Upper lobe of left lung (tissue), 4 donors: ENCODE measurements at regions not wholly inside any gene's neighbourhood (a gene's known extent, or its start where the extent isn't known, plus 50 kb on each side); places are given as distances from the start of the nearest gene placed in this dataset.

ENCODE experiments used
- POLR2A ChIP-seq, 4 donors: fragments of 450-650 bp; IDR thresholded peaks; one replicate each; pipeline ENCODE4 v1.5.1; 2016 to 2017; ENCODE audit warnings: antibody characterized with exemption in 4 of 4, mild to moderate bottlenecking in 2 of 4
- POLR2AphosphoS5 ChIP-seq, 2 donors: sonication (generic); formaldehyde crosslinking; IDR thresholded peaks; one replicate each; pipeline ENCODE4 v1.5.1; 2017; ENCODE audit warnings: antibody characterized with exemption in 2 of 2
- TF ChIP-seq, protein P1 (sequence below), 6 experiments: fragments of 450-650 bp in 4 of 6; fragments of 200-600 bp in 2 of 6; sonication (generic) in 2 of 6; IDR thresholded peaks; one replicate each; pipeline ENCODE4 v1.5.1; 2016 to 2019; ENCODE audit warnings: antibody characterized with exemption in 6 of 6

GRCh38 chr20:10910535-10911178 lies 236.9 kb upstream of the JAG1 start:
- TF ChIP-seq POLR2AphosphoS5 (IDR thresholded peaks at IDR 0.05) = no peak
- TF ChIP-seq, protein P1, sequence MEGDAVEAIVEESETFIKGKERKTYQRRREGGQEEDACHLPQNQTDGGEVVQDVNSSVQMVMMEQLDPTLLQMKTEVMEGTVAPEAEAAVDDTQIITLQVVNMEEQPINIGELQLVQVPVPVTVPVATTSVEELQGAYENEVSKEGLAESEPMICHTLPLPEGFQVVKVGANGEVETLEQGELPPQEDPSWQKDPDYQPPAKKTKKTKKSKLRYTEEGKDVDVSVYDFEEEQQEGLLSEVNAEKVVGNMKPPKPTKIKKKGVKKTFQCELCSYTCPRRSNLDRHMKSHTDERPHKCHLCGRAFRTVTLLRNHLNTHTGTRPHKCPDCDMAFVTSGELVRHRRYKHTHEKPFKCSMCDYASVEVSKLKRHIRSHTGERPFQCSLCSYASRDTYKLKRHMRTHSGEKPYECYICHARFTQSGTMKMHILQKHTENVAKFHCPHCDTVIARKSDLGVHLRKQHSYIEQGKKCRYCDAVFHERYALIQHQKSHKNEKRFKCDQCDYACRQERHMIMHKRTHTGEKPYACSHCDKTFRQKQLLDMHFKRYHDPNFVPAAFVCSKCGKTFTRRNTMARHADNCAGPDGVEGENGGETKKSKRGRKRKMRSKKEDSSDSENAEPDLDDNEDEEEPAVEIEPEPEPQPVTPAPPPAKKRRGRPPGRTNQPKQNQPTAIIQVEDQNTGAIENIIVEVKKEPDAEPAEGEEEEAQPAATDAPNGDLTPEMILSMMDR (IDR thresholded peaks at IDR 0.05) = peak in 1 of 6 experiments; percentile 15
- TF ChIP-seq POLR2A (IDR thresholded peaks at IDR 0.05) = no peak
